NCI-H1417 treated with DMSO at 0.1 percent for 48 hours (cell line): ENCODE measurements at regions not wholly inside any gene's neighbourhood (a gene's known extent, or its start where the extent isn't known, plus 50 kb on each side); places are given as distances from the start of the nearest gene placed in this dataset.
"Not testable (repeated sequence)": the region's sequence is repeated elsewhere in the genome, so short reads cannot be mapped to it uniquely, and the experiment has no call there.

ENCODE experiments used
- DNase-seq: peaks from one replicate; lab custom pipeline; 2025; lab: John Stamatoyannopoulos, UW

GRCh38 chr12:84382486-84382885 lies 530.1 kb downstream of the SLC6A15 start:
- DNase-seq: not testable (repeated sequence)

GRCh38 chr12:84376320-84376719 lies 536.3 kb downstream of the SLC6A15 start:
- no peak for DNase-seq

GRCh38 chr12:84375449-84376170 lies 537.0 kb downstream of the SLC6A15 start:
- no peak for DNase-seq

- no peak for DNase-seq
Measured at GRCh38 chr12:84362552-84362897, 550.1 kb downstream of the SLC6A15 start.

DNA sequence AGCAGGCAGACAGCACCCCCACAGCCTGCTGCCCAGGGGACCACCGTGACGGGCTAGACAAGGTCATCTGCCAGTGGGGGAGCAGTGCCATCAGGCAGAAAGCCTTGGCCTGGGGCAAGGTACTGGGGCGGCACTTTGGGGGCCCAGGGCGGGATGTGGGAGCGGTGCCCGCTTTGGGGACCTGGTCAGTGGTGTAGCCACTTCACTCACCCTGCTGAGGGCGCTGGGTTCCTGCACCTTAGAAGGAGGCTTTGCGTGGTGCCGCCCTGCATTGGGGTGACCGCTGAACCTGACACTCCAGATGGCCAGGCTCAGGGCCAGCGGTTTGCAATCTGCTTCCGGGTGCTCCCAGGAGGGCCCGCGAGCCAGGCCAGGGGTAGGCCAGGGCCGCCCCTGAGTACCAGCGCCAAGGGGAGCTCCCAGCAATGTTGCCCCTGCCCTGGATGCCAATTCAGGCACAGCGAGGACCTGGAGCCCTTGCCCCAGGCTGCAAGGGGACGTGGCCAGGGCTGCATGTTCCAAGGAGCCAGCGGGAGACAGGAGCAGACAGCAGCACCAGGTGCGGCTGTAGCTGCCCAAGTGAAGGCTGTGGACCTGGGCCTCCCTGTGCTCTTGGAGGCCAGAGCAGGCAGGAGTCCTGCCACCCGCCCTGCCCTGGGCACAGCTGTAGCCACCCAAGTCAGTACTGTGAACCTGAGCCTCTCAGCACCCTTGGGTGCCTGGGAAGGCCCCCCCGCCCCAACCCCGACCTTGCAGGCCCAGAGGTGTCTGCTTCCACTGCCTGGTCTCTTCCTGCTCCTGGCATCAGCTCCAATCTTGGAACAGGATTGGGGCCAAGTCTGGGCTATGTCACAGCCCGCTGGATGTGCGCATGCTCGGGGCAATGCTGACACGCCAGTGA lies 550.7 kb downstream of the SLC6A15 start:
- no peak for DNase-seq

GRCh38 chr12:84357314-84357713 lies 555.3 kb downstream of the SLC6A15 start:
- no peak for DNase-seq

DNA sequence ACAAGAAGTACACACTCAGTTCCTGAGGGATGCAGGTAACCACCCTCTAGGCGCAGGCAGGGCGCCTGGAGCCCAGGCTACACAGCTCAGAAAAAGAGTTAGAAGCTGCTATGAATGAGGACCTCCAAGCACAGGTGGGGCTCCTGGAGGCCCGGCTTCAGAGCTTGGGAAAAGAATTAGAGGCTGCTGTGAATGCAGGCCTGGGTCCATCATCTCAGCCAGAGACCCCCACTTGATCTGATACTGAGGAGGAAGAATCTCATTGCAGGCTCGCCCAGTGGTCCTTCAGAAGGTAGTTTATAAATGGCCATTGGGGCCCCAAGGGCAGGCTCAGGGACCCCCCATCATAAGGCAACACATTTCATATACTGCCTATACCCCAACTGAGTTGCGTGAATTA lies 556.4 kb downstream of the SLC6A15 start:
- DNase-seq: no peak

DNA sequence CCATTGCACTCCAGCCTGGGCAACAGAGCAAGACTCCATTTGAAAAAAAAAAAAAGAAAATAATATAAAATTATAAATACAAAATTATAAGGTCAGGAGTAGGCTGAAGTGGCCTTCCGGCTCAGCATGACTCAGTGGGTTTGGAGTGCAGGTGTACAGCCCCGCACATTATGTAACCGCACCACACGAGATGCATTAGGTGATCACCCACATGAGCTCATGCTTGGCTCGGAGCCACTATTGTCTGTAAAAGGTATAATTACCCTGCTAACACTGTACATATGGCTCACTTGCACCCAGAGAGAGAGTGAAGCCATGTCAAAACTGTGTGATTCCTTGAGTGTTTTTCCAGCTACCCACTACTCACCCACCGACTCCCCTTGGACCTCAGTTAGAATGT lies 557.0 kb downstream of the SLC6A15 start:
- DNase-seq: no peak

- DNase-seq: no peak
Measured at GRCh38 chr12:84348582-84348981, 564.0 kb downstream of the SLC6A15 start.

DNA sequence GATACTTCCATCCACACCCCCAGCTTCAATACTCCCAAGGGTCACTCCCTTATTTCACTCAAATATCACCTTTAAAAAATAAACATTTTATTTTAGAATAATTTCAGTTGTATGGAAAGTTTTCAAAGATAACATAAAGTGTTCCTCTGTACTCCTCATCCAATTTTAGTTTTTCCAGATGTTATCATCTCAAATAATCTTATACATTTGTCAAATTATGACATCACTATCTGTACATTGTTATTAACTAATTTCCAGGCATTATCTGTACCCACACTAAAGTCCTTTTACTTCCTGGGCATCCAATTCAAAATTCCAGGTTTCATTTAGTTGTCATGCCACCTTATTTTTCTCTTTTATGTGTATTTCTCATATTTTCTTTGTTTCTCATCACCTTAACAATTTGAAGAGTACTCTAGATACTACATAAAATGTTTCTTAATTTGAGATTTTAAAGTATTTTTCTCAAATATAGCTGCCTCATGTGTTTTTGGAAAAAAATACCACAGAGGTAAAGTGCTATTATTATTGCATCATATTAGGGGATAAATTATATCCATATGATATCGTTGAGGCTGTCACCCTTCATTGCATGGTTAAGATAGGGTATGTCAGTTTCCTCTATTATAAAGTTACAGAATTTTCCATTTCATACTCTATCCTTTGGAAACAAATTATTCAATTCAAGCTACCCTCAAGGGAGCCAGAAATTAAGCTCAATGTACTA lies 571.0 kb downstream of the SLC6A15 start:
- DNase-seq: no peak

DNA sequence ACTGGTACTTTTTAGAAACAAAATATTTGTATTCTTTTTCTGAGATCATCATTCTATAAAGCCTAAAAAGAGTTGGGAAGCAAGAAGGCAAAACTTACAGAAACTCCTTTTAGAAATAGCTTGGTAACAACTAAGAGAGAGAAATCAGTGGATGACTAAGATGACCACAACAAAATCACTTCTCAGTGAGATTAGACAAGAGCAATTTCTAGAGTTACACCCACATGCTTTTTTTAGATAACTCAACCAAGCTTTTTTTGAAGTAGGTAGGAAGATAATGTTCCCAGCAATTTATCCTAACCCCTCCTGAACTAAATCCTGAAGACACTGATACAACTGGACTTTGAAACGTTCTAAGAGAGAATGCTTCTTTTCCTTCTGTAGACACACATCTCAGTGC lies 576.4 kb downstream of the SLC6A15 start:
- no peak for DNase-seq

DNA sequence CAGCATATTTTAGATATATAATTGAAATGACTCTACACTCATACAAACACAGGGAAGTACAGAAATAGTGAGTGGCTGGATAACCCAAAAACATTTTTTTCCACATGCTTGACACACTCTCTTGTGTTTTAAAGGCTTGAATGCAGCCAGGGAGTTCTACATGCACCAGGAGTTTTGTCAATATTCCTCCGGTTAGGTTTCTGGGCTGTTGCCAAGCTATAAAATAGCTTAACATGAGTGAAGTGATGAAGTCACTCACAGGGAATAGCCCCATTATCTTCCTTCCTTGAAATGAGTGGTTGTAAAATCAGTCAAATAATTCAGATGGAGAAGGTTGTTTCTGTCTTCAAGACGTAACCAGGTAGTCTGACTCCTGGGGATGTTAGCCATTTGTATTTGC lies 582.7 kb downstream of the SLC6A15 start:
- DNase-seq: no peak

DNA sequence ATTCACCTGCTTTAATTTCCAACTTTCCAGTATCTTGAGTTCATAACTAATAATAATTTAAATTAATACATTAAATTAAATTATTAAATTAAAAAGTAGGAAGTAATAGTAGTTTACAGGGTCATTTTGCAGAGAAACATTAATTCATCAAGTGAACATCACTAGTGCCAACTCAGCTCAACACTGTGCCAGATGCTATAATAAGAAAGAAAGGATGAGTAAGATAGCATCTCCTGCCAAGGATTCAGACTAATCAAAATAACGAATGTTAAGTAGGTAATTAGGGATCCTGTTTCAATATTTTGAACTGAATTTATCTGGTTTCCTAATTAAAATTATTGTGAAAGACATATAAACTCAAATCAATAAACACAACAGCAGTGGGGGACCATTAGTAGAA lies 596.7 kb downstream of the SLC6A15 start:
- no peak for DNase-seq

- DNase-seq: no peak
Measured at GRCh38 chr12:84313323-84313675, 599.3 kb downstream of the SLC6A15 start.

DNA sequence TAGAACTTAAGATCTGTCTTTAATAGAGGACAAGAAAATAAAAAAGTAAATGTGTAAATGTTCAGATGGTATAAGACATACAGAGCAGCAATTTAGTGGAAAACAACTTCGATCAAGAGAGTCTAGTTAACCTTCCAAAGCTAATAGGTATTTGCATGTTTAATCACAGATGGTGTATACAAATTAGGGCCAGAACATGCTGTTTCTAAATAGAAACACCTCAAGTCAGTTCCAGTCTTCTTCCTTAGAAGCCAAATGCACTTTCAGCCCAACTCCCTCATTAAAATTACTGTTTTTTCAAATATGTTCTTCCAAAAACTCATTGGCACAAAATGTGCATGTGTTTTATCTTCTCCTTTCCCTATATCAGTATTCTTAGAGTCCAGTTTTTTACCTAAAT lies 604.4 kb downstream of the SLC6A15 start:
- DNase-seq: no peak

- DNase-seq: no peak
Measured at GRCh38 chr12:84305144-84305543, 607.5 kb downstream of the SLC6A15 start.

- DNase-seq: no peak
Measured at GRCh38 chr12:84294246-84294645, 618.4 kb downstream of the SLC6A15 start.

- no peak for DNase-seq
Measured at GRCh38 chr12:84290168-84290567, 622.4 kb downstream of the SLC6A15 start.

GRCh38 chr12:84277986-84278385 lies 634.6 kb downstream of the SLC6A15 start:
- DNase-seq: no peak

DNA sequence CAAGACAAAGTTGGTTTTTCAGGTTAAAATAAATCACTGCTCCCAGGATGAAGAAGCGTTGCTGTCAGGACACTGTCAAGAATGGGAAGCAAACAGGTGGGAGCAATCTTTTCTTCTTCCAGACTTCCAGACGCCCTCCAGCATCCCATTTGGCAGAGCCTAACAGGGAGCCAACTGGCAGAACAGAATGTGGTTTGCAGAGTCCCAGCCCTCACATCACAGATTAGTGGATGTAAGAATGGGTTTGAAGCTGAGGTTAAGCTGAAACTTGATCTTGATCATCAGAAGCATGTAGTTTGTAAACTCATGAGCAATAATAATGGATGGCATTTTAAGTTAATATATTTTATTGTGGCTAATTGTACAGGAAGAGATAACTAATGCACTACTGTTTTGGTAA lies 636.4 kb downstream of the SLC6A15 start:
- DNase-seq: no peak

- no peak for DNase-seq
Measured at GRCh38 chr12:84272324-84272723, 640.3 kb downstream of the SLC6A15 start.

DNA sequence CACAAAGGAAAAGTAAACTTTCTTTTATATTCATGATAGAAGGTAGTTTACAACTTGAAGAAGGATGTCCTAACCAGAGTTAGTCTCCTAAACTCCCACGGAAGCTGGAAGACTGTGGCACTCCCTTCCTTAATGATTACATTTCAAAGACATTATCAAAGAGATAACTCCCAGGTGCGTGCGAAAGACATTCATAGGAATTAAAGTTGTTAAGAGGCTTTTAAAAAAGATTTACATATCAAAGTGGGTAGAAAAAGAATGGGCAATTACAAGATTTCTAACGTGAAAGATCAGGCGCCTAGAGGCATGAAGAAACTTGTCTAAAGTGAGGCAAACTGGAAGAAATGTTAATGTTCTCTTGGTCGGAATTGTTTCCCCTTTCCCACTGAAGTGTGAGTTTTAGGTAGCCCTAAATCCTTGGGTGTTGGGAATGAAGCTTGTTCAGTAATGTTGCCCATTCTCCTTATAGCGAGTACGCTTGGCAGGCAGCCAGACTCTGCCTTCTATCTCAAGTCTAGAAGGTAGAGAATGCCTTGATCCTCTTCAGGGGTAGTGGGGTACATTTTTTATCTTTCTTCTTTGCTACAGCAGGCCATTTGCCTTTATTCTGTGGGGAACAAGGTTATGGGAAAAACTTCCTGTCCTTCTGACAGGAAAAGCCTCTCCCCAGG lies 642.0 kb downstream of the SLC6A15 start:
- no peak for DNase-seq
